T47D (cell line): ENCODE measurements at regions not wholly inside any gene's neighbourhood (a gene's known extent, or its start where the extent isn't known, plus 50 kb on each side); places are given as distances from the start of the nearest gene placed in this dataset.
"Not testable (repeated sequence)": the region's sequence is repeated elsewhere in the genome, so short reads cannot be mapped to it uniquely, and the experiment has no call there.

Source experiments
- DNase-seq, 2 experiments: peaks; one replicate each; pipeline versions ENCODE4 v3.0.0 to v3.0.0-alpha.2; 2011 to 2012; ENCODE audit warnings: low read depth in 1 of 2, low spot score in 1 of 2
- JUND ChIP-seq: IDR thresholded peaks from 2 replicates; pipeline ENCODE4 v1.6.1; 2012; ENCODE audit warnings: low read depth
- in situ Hi-C: cut with HindIII; loops from 2 replicates; pipeline ENCODE4 v1.10.0; 2016; ENCODE audit warnings: low sequenced_read_pairs, low pct_unique_long_range_greater_than_20kb

DNA sequence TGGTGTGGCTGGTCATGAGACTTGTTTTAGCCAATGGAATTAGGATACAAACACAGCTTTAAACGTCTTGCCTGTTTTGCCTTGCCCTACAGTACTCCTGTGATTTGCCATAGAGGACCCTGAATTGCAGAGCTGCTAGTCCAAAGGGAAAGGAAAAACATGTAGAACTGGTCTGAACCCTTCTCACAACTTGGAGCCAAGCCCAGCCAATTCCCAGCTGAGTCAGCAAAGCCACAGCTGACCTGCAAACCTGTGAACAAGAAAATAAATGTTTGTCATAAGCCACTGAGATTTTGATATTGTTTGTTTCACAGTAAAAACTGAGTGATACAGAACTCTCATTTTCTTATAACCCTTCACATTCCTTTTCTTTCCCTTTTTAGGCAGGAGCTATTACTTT, 360.5 kb upstream of the API5 start:
- no peak for TF ChIP-seq JUND
- peak; percentile 9 to 61 for DNase-seq
- in situ Hi-C loops: no loop called here

GRCh38 chr11:42957831-42958230, 354.0 kb upstream of the API5 start:
- TF ChIP-seq JUND: no peak
- in situ Hi-C loops: no loop called here
- DNase-seq: no peak

DNA sequence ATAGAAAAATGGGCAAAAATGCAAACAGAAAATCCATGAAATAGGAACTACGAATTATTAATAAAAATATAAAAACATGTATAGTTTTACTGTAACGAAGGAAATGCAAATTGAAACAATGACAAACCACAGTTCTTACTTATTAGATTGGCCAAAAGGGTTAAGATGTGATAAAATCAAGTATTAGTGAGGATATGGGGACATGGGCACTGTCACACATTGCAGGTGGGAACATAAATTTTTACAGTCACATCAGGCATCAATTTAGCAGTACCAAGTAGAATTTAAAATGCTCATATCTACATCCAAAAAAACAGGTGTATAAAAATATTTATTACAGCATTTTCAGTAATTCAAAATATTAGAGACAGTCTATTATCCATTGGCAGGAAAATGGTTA, 353.2 kb upstream of the API5 start:
- DNase-seq: no peak
- in situ Hi-C loops: no loop called here
- no peak for TF ChIP-seq JUND

- TF ChIP-seq JUND: no peak
- no peak for DNase-seq
- in situ Hi-C loops: no loop called here
Observed at GRCh38 chr11:42960521-42961088, 351.2 kb upstream of the API5 start.

DNA sequence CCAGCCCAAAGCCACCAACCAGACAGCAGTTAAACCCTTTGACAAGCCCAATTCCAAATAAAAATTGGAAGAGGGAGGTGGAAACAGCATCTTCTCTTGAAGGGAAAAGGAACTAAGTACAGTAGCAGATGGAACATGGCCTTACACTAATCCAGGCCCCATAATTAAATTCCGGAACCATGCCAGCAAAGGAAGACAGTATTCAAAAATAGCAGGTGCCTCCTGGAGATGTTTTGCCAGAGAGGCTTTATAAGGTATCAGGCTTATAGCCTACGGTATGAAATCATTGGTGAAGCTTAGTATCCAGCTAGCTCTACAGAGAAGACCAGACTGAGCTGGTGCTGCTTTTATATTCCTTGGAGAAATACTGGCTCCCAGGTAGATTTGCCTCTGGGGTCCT, 344.1 kb upstream of the API5 start:
- no peak for TF ChIP-seq JUND
- no peak for DNase-seq
- in situ Hi-C loops: no loop called here

DNA sequence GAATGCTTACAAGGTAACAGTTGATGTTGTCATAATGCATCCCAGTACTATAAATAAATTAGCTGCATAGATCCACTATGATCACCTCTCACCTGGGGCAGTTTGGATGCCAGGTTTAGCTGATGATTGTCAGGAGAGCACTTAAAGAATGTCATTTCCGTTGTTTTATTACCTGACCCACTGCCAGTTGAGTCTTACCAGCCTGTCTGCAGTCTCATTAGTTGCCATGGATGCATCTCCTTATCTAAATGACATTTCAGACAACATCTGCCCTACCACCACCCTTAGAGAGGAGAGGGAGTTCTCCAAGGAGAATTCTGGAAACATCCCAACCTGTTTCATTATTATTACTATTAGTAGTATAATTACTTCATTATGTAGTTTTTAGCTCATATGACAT, 339.1 kb upstream of the API5 start:
- in situ Hi-C loops: no loop called here
- no peak for DNase-seq
- no peak for TF ChIP-seq JUND

DNA sequence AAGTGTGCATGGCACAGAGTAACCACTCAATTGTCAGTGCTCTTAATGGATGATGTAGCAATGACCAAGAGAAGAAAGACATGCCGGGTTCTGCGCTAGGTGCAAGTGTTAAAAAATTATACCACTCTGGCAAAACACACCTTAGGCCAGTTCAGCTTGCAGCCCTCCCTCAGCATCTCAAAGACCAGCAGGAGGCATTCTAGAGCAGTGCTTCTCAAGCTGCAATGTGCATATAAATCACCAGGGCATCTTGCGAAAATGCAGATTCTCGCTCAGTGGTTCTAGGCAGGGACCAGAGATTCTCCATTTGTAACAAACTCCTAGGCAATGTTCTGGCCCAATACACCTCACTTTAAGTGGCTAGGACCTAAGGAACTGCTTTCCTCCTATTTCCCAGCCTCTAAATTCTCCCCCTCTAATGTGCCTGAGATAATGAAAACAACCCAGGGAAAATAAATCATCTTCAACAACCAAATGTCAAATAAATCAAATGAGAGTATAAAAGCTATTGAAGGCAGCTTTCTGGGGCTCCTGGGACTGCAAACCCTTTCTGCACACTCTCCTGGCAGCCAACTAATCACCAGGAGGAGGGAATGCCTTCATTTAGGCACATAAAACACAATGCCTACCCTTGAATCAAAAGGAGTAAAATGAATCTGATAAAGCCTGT, 337.2 kb upstream of the API5 start:
- TF ChIP-seq JUND: no peak
- no peak for DNase-seq
- in situ Hi-C loops: no loop called here

GRCh38 chr11:42975180-42975529, 336.6 kb upstream of the API5 start:
- in situ Hi-C loops: no loop called here
- no peak for TF ChIP-seq JUND
- DNase-seq: no peak

GRCh38 chr11:42976636-42977217, 335.1 kb upstream of the API5 start:
- in situ Hi-C loops: no loop called here
- no peak for DNase-seq
- TF ChIP-seq JUND: no peak

GRCh38 chr11:42992594-42992993, 319.2 kb upstream of the API5 start:
- in situ Hi-C loops: no loop called here
- TF ChIP-seq JUND: no peak

GRCh38 chr11:42996421-42997307, 315.1 kb upstream of the API5 start:
- no peak for TF ChIP-seq JUND
- no peak for DNase-seq
- in situ Hi-C loops: no loop called here

More at GRCh38 chr11:42992594-42992993, 319.2 kb upstream of the API5 start:
- DNase-seq: no peak

DNA sequence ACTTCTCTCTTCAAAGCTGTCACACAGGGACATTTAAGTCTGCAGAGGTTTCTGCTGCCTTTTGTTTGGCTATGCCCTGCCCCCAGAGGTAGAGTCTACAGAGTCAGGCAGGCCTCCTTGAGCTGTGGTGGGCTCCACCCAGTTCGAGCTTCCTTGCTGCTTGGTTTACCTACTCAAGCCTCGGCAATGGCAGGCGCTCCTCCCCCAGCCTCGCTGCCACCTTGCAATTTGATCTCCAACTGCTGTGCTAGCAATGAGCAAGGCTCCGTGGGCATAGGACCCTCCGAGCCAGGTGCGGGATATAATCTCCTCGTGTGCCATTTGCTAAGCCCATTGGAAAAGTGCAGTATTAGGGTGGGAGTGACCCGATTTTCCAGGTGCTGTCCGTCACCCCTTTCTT, 306.9 kb upstream of the API5 start:
- DNase-seq, in situ Hi-C loops: not testable (repeated sequence)

DNA sequence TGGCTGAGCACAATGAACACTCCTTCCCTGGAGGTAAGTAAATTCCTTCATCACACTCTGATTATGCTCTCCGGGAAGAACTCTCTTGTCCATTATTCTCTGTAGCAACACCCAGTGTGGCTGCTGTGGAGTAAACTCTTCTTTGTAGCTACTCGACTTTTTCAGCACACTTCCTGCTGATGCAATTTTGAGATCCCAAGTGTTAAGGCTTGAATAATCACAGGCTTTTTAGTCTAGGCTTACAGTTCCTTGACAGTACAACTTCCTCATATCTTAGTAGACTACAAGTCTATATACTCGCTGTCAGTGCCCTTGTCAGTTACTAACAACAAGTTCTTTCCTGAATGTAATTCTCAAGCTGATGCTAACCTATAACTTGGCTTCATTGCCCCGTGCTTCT, 301.8 kb upstream of the API5 start:
- in situ Hi-C loops: no loop called here
- no peak for TF ChIP-seq JUND
- DNase-seq: no peak
